OCI-LY7 (cell line): ENCODE measurements at regions not wholly inside any gene's neighbourhood (a gene's known extent, or its start where the extent isn't known, plus 50 kb on each side); places are given as distances from the start of the nearest gene placed in this dataset.

Source experiments
- CTCF ChIP-seq: fragments of 200-600 bp; sonication (generic); conservative IDR thresholded peaks from 2 replicates; pipeline ENCODE4 v1.5.1; 2014; ENCODE audit warnings: mild to moderate bottlenecking, antibody characterized with exemption, low read length, moderate library complexity, mixed read lengths
- EZH2phosphoT487 ChIP-seq: fragments of 200-600 bp; sonication (generic); IDR thresholded peaks from 2 replicates; pipeline ENCODE4 v1.6.1; 2018; ENCODE audit warnings: low read depth, borderline replicate concordance, mild to moderate bottlenecking, mixed run types, antibody characterized with exemption, low read length, moderate library complexity, mixed read lengths

GRCh38 chr5:121445511-121445910 is 406.2 kb upstream of the FTMT start:
- TF ChIP-seq CTCF, result no peak
- no peak for TF ChIP-seq EZH2phosphoT487
